ENCODE measurements at regions not wholly inside any gene's neighbourhood (a gene's known extent, or its start where the extent isn't known, plus 50 kb on each side); places are given as distances from the start of the nearest gene placed in this dataset.

- no peak for TF ChIP-seq CTCF (IDR thresholded peaks at IDR 0.05; ENCODE audit: borderline replicate concordance, extremely low read depth, low read length, poor library complexity, severe bottlenecking)
- TF ChIP-seq EZH2 (IDR thresholded peaks at IDR 0.05; ENCODE audit: borderline replicate concordance, low read depth, low read length, severe bottlenecking): no peak
- peaks cover 57% of the 10 kb centered on the region for H3K36me3 ChIP-seq (ENCODE audit: insufficient read depth, low read length)
- H3K4me2 ChIP-seq (ENCODE audit: insufficient read depth, low read length): no peak overlapping the region
- no peak overlapping the region for H3K27ac ChIP-seq (ENCODE audit: low read length)
- H3K4me1 ChIP-seq (ENCODE audit: insufficient read depth, low read length): peaks cover 5% of the 10 kb centered on the region; the same call in 1 of the 2 replicates
- no peak overlapping the region for H3K9ac ChIP-seq (ENCODE audit: low read depth, low read length)
- no peaks in the 10 kb centered on the region for H3K27me3 ChIP-seq (ENCODE audit: insufficient read depth, low read length, poor library complexity)
- H4K20me1 ChIP-seq (ENCODE audit: insufficient read depth, low read length): peaks cover 48% of the 10 kb centered on the region
- peaks cover 97% of the 10 kb centered on the region for H3K79me2 ChIP-seq (ENCODE audit: insufficient read depth, low read length)
- no peak overlapping the region for H2AFZ ChIP-seq (ENCODE audit: low read depth, low read length)
- H3K9me3 ChIP-seq (ENCODE audit: insufficient read depth, low read length, severe bottlenecking): no peaks in the 10 kb centered on the region
- no peak for DNase-seq
- ATAC-seq (ENCODE audit: insufficient read depth, low read depth): no peak
- H3K4me3 ChIP-seq (ENCODE audit: low read depth in 1 of 2, low read length in 2 of 2): no peak overlapping the region
Observed at GRCh38 chr9:110133059-110133458, 74.9 kb downstream of the C9orf152 start.

- ATAC-seq (ENCODE audit: insufficient read depth, low read depth) (no peak), DNase-seq (no peak)
- Histone ChIP-seq H3K4me3 (ENCODE audit: low read depth in 1 of 2, low read length in 2 of 2) (no peak overlapping the region), H3K9ac (ENCODE audit: low read depth, low read length) (no peak overlapping the region), H3K4me2 (ENCODE audit: insufficient read depth, low read length) (no peak overlapping the region), H3K36me3 (ENCODE audit: insufficient read depth, low read length) (peaks cover 61% of the 10 kb centered on the region), H2AFZ (ENCODE audit: low read depth, low read length) (no peak overlapping the region), H3K79me2 (ENCODE audit: insufficient read depth, low read length) (peaks cover 97% of the 10 kb centered on the region), H3K9me3 (ENCODE audit: insufficient read depth, low read length, severe bottlenecking) (no peaks in the 10 kb centered on the region), H3K4me1 (ENCODE audit: insufficient read depth, low read length) (peaks cover 3% of the 10 kb centered on the region; the same call in 1 of the 2 replicates), H3K27me3 (ENCODE audit: insufficient read depth, low read length, poor library complexity) (no peaks in the 10 kb centered on the region), H4K20me1 (ENCODE audit: insufficient read depth, low read length) (peaks cover 49% of the 10 kb centered on the region), H3K27ac (ENCODE audit: low read length) (no peak overlapping the region)
- TF ChIP-seq CTCF (IDR thresholded peaks at IDR 0.05; ENCODE audit: borderline replicate concordance, extremely low read depth, low read length, poor library complexity, severe bottlenecking) (no peak), EZH2 (IDR thresholded peaks at IDR 0.05; ENCODE audit: borderline replicate concordance, low read depth, low read length, severe bottlenecking) (no peak)
Observed at GRCh38 chr9:110133608-110134210, 74.2 kb downstream of the C9orf152 start.

GRCh38 chr9:110135846-110136245 lies 72.1 kb downstream of the C9orf152 start:
- Histone ChIP-seq H3K27ac (ENCODE audit: low read length) (no peak overlapping the region), H3K4me1 (ENCODE audit: insufficient read depth, low read length) (no peaks in the 10 kb centered on the region), H3K9me3 (ENCODE audit: insufficient read depth, low read length, severe bottlenecking) (no peaks in the 10 kb centered on the region), H3K79me2 (ENCODE audit: insufficient read depth, low read length) (peaks cover 97% of the 10 kb centered on the region), H3K36me3 (ENCODE audit: insufficient read depth, low read length) (peaks cover 66% of the 10 kb centered on the region), H3K4me3 (ENCODE audit: low read depth in 1 of 2, low read length in 2 of 2) (no peak overlapping the region), H3K9ac (ENCODE audit: low read depth, low read length) (no peak overlapping the region), H4K20me1 (ENCODE audit: insufficient read depth, low read length) (peaks cover 31% of the 10 kb centered on the region; the same call in 1 of the 2 replicates), H3K4me2 (ENCODE audit: insufficient read depth, low read length) (no peak overlapping the region), H3K27me3 (ENCODE audit: insufficient read depth, low read length, poor library complexity) (no peaks in the 10 kb centered on the region), H2AFZ (ENCODE audit: low read depth, low read length) (no peak overlapping the region)
- TF ChIP-seq EZH2 (IDR thresholded peaks at IDR 0.05; ENCODE audit: borderline replicate concordance, low read depth, low read length, severe bottlenecking): no peak
- no peak for TF ChIP-seq CTCF (IDR thresholded peaks at IDR 0.05; ENCODE audit: borderline replicate concordance, extremely low read depth, low read length, poor library complexity, severe bottlenecking)
- DNase-seq (no peak), ATAC-seq (ENCODE audit: insufficient read depth, low read depth) (no peak)

All from DND-41 (cell line).